GM18508 (cell line): ENCODE measurements at regions not wholly inside any gene's neighbourhood (a gene's known extent, or its start where the extent isn't known, plus 50 kb on each side); places are given as distances from the start of the nearest gene placed in this dataset.
"Not testable (repeated sequence)": the region's sequence is repeated elsewhere in the genome, so short reads cannot be mapped to it uniquely, and the experiment has no call there.

Experiments used
- ATAC-seq: cut with Tn5 transposase; IDR thresholded peaks from one replicate; pipeline ENCODE4 v1.9.1; 2021; ENCODE audit warnings: moderate number of reproducible peaks; ENCODE audit not compliant: insufficient read depth, unreplicated experiment

GRCh38 chr14:49160983-49161382 lies 425.2 kb downstream of the RPS29 start:
- no peak for ATAC-seq

GRCh38 chr14:49159081-49159480 lies 427.1 kb downstream of the RPS29 start:
- no peak for ATAC-seq

- ATAC-seq = no peak
These were observed 446.6 kb downstream of the RPS29 start for GRCh38 chr14:49139593-49139992.

- ATAC-seq = no peak
These were observed 451.2 kb downstream of the RPS29 start for GRCh38 chr14:49134940-49135339.

GRCh38 chr14:49121246-49121645 lies 464.9 kb downstream of the RPS29 start:
- ATAC-seq = no peak

GRCh38 chr14:49114161-49114893 lies 471.9 kb downstream of the RPS29 start:
- no peak for ATAC-seq

- no peak for ATAC-seq
These were observed 479.2 kb downstream of the RPS29 start for GRCh38 chr14:49106741-49107667.

GRCh38 chr14:49105956-49106355 lies 480.2 kb downstream of the RPS29 start:
- no peak for ATAC-seq

GRCh38 chr14:49105512-49105911 lies 480.7 kb downstream of the RPS29 start:
- no peak for ATAC-seq

GRCh38 chr14:49092345-49092744 lies 493.8 kb downstream of the RPS29 start:
- ATAC-seq = no peak

- no peak for ATAC-seq
These were observed 497.1 kb downstream of the RPS29 start for GRCh38 chr14:49089107-49089506.

GRCh38 chr14:49073292-49073691 lies 512.9 kb downstream of the RPS29 start:
- ATAC-seq = not testable (repeated sequence)

- ATAC-seq = no peak
These were observed 527.7 kb downstream of the RPS29 start for GRCh38 chr14:49058511-49058910.

GRCh38 chr14:49057838-49058510 lies 528.2 kb downstream of the RPS29 start:
- ATAC-seq = no peak

GRCh38 chr14:49056021-49056420 lies 530.2 kb downstream of the RPS29 start:
- ATAC-seq = no peak

GRCh38 chr14:49052521-49052920 lies 533.7 kb downstream of the RPS29 start:
- ATAC-seq = no peak

- no peak for ATAC-seq
These were observed 534.7 kb downstream of the RPS29 start for GRCh38 chr14:49051328-49052060.

GRCh38 chr14:49050822-49051221 lies 535.4 kb downstream of the RPS29 start:
- ATAC-seq = no peak

- no peak for ATAC-seq
These were observed 536.5 kb downstream of the RPS29 start for GRCh38 chr14:49049711-49050110.

GRCh38 chr14:49044981-49045380 lies 541.2 kb downstream of the RPS29 start:
- no peak for ATAC-seq
